ENCODE measurements at regions not wholly inside any gene's neighbourhood (a gene's known extent, or its start where the extent isn't known, plus 50 kb on each side); places are given as distances from the start of the nearest gene placed in this dataset.

GRCh38 chr3:186454881-186455703, 89.1 kb downstream of the CRYGS start:
- no peak for TF ChIP-seq POLR2A (IDR thresholded peaks at IDR 0.05)
- no peak for TF ChIP-seq CTCF (IDR thresholded peaks at IDR 0.05)
- intact Hi-C loops (cut with DNase I) = no loop called here
- Histone ChIP-seq H3K36me3 (no peaks in the 10 kb centered on the region), H3K9me3 (no peaks in the 10 kb centered on the region), H3K4me3 (no peak overlapping the region), H3K27me3 (no peaks in the 10 kb centered on the region), H3K4me1 (no peaks in the 10 kb centered on the region), H3K27ac (no peak overlapping the region)
- no peak for DNase-seq
- no peak for ATAC-seq
- 58% methylated on average over 6 of the region's 14 CpGs for WGBS (ENCODE audit: insufficient coverage, low coverage, low lambda C conversion rate, missing lambda C conversion rate)

- DNase-seq (no peak), ATAC-seq (no peak)
- H3K4me3 ChIP-seq = no peak overlapping the region
- no peaks in the 10 kb centered on the region for H3K4me1 ChIP-seq
- no peaks in the 10 kb centered on the region for H3K36me3 ChIP-seq
- intact Hi-C loops (cut with DNase I) = no loop called here
- H3K27ac ChIP-seq = no peak overlapping the region
- H3K27me3 ChIP-seq = no peaks in the 10 kb centered on the region
- no peaks in the 10 kb centered on the region for H3K9me3 ChIP-seq
- no peak for TF ChIP-seq POLR2A (IDR thresholded peaks at IDR 0.05)
- no peak for TF ChIP-seq CTCF (IDR thresholded peaks at IDR 0.05)
- 77% methylated on average over 4 of the region's 4 CpGs for WGBS (ENCODE audit: insufficient coverage, low coverage, low lambda C conversion rate, missing lambda C conversion rate)
Observed at GRCh38 chr3:186453531-186453930, 90.6 kb downstream of the CRYGS start.

GRCh38 chr3:186452517-186452916, 90.5 kb upstream of the DGKG start:
- Histone ChIP-seq H3K4me3 (no peak overlapping the region), H3K4me1 (no peaks in the 10 kb centered on the region), H3K27ac (no peak overlapping the region), H3K9me3 (no peaks in the 10 kb centered on the region), H3K36me3 (no peaks in the 10 kb centered on the region), H3K27me3 (no peaks in the 10 kb centered on the region)
- intact Hi-C loops (cut with DNase I) = no loop called here
- ATAC-seq (no peak), DNase-seq (no peak)
- no peak for TF ChIP-seq POLR2A (IDR thresholded peaks at IDR 0.05)
- TF ChIP-seq CTCF (IDR thresholded peaks at IDR 0.05) = no peak
- WGBS (ENCODE audit: insufficient coverage, low coverage, low lambda C conversion rate, missing lambda C conversion rate) = 82% methylated on average over 3 of the region's 8 CpGs

GRCh38 chr3:186451371-186451770, 89.3 kb upstream of the DGKG start:
- WGBS (ENCODE audit: insufficient coverage, low coverage, low lambda C conversion rate, missing lambda C conversion rate) = 100% methylated on average over 1 of the region's 6 CpGs

More at GRCh38 chr3:186451371-186451770, 89.3 kb upstream of the DGKG start:
- intact Hi-C loops (cut with DNase I) = no loop called here
- no peak for TF ChIP-seq POLR2A (IDR thresholded peaks at IDR 0.05)
- TF ChIP-seq CTCF (IDR thresholded peaks at IDR 0.05) = no peak
- Histone ChIP-seq H3K27ac (no peak overlapping the region), H3K4me1 (peaks cover 0 to 5% (median 0%) of the 10 kb centered on the region in 4 donors), H3K4me3 (no peak overlapping the region), H3K36me3 (no peaks in the 10 kb centered on the region), H3K27me3 (no peaks in the 10 kb centered on the region), H3K9me3 (no peaks in the 10 kb centered on the region)
- DNase-seq (no peak), ATAC-seq (no peak)
